ENCODE measurements at regions not wholly inside any gene's neighbourhood (a gene's known extent, or its start where the extent isn't known, plus 50 kb on each side); places are given as distances from the start of the nearest gene placed in this dataset.

DNA sequence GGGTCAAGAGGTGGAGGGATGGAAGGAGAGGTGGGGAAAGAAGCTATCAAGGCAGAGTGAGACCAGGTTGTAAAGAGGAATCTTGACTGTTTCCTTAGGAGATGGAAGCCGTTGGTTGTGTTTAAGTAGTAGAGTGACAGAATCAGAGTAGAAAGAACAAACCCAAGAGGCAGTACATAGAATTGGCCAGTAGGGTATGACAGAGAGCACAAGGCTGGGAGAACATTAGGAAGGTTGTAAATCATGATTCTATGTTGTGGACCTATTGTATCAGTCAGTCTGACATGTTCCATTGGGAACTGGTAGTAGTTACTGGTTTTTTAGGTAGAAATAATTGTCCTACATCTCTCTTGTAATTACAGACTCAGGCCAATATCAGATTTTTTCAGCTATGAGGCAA is 486.9 kb upstream of the USP24 start:
- DNase-seq = no peak
- no peaks in the 10 kb centered on the region for H3K27me3 ChIP-seq (ENCODE audit: insufficient read depth, low read depth)
- no peak overlapping the region for H2AFZ ChIP-seq
- BruUV-seq (replicated peaks) = no TSS peak
- TF ChIP-seq, protein P1, sequence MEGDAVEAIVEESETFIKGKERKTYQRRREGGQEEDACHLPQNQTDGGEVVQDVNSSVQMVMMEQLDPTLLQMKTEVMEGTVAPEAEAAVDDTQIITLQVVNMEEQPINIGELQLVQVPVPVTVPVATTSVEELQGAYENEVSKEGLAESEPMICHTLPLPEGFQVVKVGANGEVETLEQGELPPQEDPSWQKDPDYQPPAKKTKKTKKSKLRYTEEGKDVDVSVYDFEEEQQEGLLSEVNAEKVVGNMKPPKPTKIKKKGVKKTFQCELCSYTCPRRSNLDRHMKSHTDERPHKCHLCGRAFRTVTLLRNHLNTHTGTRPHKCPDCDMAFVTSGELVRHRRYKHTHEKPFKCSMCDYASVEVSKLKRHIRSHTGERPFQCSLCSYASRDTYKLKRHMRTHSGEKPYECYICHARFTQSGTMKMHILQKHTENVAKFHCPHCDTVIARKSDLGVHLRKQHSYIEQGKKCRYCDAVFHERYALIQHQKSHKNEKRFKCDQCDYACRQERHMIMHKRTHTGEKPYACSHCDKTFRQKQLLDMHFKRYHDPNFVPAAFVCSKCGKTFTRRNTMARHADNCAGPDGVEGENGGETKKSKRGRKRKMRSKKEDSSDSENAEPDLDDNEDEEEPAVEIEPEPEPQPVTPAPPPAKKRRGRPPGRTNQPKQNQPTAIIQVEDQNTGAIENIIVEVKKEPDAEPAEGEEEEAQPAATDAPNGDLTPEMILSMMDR (conservative IDR thresholded peaks at IDR 0.05) = peak; percentile 67
- TF ChIP-seq EZH2 (IDR thresholded peaks at IDR 0.05; ENCODE audit: low read depth) = no peak
- no peaks in the 10 kb centered on the region for H3F3A ChIP-seq (ENCODE audit: insufficient read depth, low read depth)
- H4K20me1 ChIP-seq (ENCODE audit: insufficient read depth) = no peaks in the 10 kb centered on the region
- H3K79me2 ChIP-seq (ENCODE audit: low read depth) = no peaks in the 10 kb centered on the region
- H3K9me2 ChIP-seq (ENCODE audit: insufficient read depth) = no peaks in the 10 kb centered on the region
- H3K36me3 ChIP-seq (ENCODE audit: low read depth) = no peaks in the 10 kb centered on the region
- no peak overlapping the region for H3K4me2 ChIP-seq
- CTCF ChIA-PET = interaction anchor here (1.3 kb wide), 1 partner anchor 17 kb away, joined by 3 read pairs; no protein-coding TSS in a partner anchor
- no peaks in the 10 kb centered on the region for H3K4me1 ChIP-seq (replicated peaks; ENCODE audit: insufficient read depth)
- intact Hi-C loops (cut with micrococcal nuclease; ENCODE audit: unreplicated experiment) = no loop called here
- no peak overlapping the region for H3K4me3 ChIP-seq
- POLR2A ChIA-PET (ENCODE audit: unreplicated experiment) = no interaction called here
- no peak overlapping the region for H3K27ac ChIP-seq
- 0 out of 2 replicates have a peak, but pooled peaks cover 4% of the 10 kb centered on the region for H3K9me3 ChIP-seq (ENCODE audit: insufficient read depth, low read depth)

DNA sequence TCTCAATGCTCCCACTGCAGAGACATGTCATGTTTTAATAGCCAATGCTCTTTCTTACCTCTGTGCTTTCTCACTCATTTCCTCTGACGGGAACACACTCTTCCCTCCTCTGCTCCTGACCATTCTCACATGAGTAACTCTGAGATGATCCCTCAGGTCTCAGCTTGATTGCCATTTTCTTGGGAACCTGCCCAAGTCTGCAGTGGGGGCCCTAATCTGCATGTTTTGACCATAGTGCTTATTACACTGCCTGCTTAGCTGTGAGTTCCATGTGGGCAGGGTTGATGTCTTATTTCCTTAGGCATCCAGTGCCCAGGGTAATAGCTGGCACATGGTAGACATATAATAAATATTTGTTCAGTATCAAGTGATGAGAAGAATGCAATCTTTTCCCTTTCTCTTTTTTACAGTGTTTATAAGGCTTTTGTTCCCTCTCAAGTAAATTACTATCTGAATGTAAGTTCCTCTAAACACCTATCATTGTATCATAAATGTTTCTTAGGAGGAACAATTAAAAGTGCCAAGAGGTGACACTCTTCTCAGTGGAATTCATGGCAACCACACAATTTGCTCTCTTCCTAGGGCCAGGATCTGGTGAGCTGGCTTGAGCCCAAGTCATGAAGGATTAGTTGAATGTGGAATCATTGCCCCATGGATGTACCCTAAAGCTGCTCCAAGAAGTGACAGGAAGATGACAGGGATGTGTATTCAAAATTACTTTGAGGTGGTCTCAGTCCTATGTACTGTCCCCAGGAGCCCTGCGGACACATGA is 485.4 kb upstream of the USP24 start:
- Histone ChIP-seq H2AFZ (no peak overlapping the region), H3K36me3 (ENCODE audit: low read depth) (no peaks in the 10 kb centered on the region), H4K20me1 (ENCODE audit: insufficient read depth) (no peaks in the 10 kb centered on the region), H3K27me3 (ENCODE audit: insufficient read depth, low read depth) (no peaks in the 10 kb centered on the region), H3K27ac (no peak overlapping the region), H3K4me3 (no peak overlapping the region), H3K9me3 (ENCODE audit: insufficient read depth, low read depth) (0 out of 2 replicates have a peak, but pooled peaks cover 7% of the 10 kb centered on the region), H3K79me2 (ENCODE audit: low read depth) (no peaks in the 10 kb centered on the region), H3K4me1 (replicated peaks; ENCODE audit: insufficient read depth) (no peaks in the 10 kb centered on the region), H3F3A (ENCODE audit: insufficient read depth, low read depth) (no peaks in the 10 kb centered on the region), H3K9me2 (ENCODE audit: insufficient read depth) (no peaks in the 10 kb centered on the region), H3K4me2 (no peak overlapping the region)
- TF ChIP-seq, protein P1 (conservative IDR thresholded peaks at IDR 0.05) = no peak
- TF ChIP-seq EZH2 (IDR thresholded peaks at IDR 0.05; ENCODE audit: low read depth) = no peak
- POLR2A ChIA-PET (ENCODE audit: unreplicated experiment) = interaction anchor here (0.6 kb wide), 1 partner anchor 1137 kb away, joined by 3 read pairs; no protein-coding TSS in a partner anchor
- BruUV-seq (replicated peaks) = no TSS peak
- no peak for DNase-seq
- CTCF ChIA-PET = no interaction called here
- intact Hi-C loops (cut with micrococcal nuclease; ENCODE audit: unreplicated experiment) = no loop called here

DNA sequence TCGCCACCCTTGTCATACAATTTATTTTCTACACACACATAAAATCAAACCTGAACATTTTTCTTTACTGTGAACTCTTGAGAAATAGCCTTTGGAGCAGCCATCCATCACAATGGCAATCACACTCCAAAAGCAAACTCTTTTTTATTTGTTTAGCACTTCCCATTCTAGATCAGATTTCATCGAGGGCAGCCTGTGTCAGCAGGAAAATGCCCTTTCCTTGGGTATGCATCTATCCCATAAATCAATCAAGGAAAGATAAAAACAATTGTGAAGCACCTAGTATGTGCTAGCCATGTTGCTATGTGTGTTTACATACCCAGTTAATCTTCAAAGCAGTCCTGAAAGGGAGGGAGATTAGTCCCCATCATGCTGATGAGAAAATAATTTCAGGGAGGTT is 484.1 kb upstream of the USP24 start:
- no peaks in the 10 kb centered on the region for H3F3A ChIP-seq (ENCODE audit: insufficient read depth, low read depth)
- H3K9me2 ChIP-seq (ENCODE audit: insufficient read depth) = no peaks in the 10 kb centered on the region
- no peaks in the 10 kb centered on the region for H3K36me3 ChIP-seq (ENCODE audit: low read depth)
- ChIA-PET POLR2A (ENCODE audit: unreplicated experiment) (no interaction called here), CTCF (interaction anchor here (0.6 kb wide), 1 partner anchor 817 kb away, joined by 4 read pairs; no protein-coding TSS in a partner anchor)
- intact Hi-C loops (cut with micrococcal nuclease; ENCODE audit: unreplicated experiment) = no loop called here
- H2AFZ ChIP-seq = no peak overlapping the region
- H3K4me2 ChIP-seq = no peak overlapping the region
- no peaks in the 10 kb centered on the region for H4K20me1 ChIP-seq (ENCODE audit: insufficient read depth)
- H3K27ac ChIP-seq = no peak overlapping the region
- DNase-seq = no peak
- H3K27me3 ChIP-seq (ENCODE audit: insufficient read depth, low read depth) = no peaks in the 10 kb centered on the region
- BruUV-seq (replicated peaks) = no TSS peak
- H3K9me3 ChIP-seq (ENCODE audit: insufficient read depth, low read depth) = 0 out of 2 replicates have a peak, but pooled peaks cover 7% of the 10 kb centered on the region
- H3K4me3 ChIP-seq = no peak overlapping the region
- H3K4me1 ChIP-seq (replicated peaks; ENCODE audit: insufficient read depth) = no peaks in the 10 kb centered on the region
- no peaks in the 10 kb centered on the region for H3K79me2 ChIP-seq (ENCODE audit: low read depth)
- TF ChIP-seq, protein P1 (conservative IDR thresholded peaks at IDR 0.05) = no peak
- TF ChIP-seq EZH2 (IDR thresholded peaks at IDR 0.05; ENCODE audit: low read depth) = no peak
